H1 (cell line): ENCODE measurements at regions not wholly inside any gene's neighbourhood (a gene's known extent, or its start where the extent isn't known, plus 50 kb on each side); places are given as distances from the start of the nearest gene placed in this dataset.

Source experiments
- CEBPB ChIP-seq: IDR thresholded peaks from 2 replicates; pipeline ENCODE4 v1.6.1; 2012; ENCODE audit warnings: low read depth, low read length
- CTCF ChIP-seq, 3 experiments: IDR thresholded peaks; 1 replicate in 2 of 3; 2 replicates in 1 of 3; pipeline versions ENCODE4 v1.5.1 to v1.6.1; 2011; ENCODE audit warnings: low read length in 3 of 3, mild to moderate bottlenecking in 3 of 3, inconsistent platforms in 2 of 3, low read depth in 1 of 3, moderate library complexity in 1 of 3; ENCODE audit not compliant: insufficient read depth in 1 of 3; ENCODE audit errors: control extremely low read depth in 1 of 3
- EP300 ChIP-seq, 2 experiments: IDR thresholded peaks; 1 replicate in 1 of 2; 2 replicates in 1 of 2; pipeline ENCODE4 v1.6.1; 2011 to 2012; ENCODE audit warnings: low read depth in 2 of 2, low read length in 2 of 2, mild to moderate bottlenecking in 2 of 2, borderline replicate concordance in 1 of 2, inconsistent platforms in 1 of 2, moderate library complexity in 1 of 2
- KDM1A ChIP-seq: fragments of 200-600, 300-600 bp; sonication (generic); IDR thresholded peaks from 2 replicates; pipeline ENCODE4 v1.7.1; 2016; ENCODE audit warnings: mild to moderate bottlenecking, low read length, borderline replicate concordance
- RAD21 ChIP-seq, 2 experiments: IDR thresholded peaks in 1 of 2; conservative IDR thresholded peaks in 1 of 2; 2 replicates each; pipeline ENCODE4 v1.6.1; 2011; ENCODE audit warnings: low read depth in 2 of 2, low read length in 2 of 2, improper control_type of control experiment in 1 of 2, inconsistent platforms in 1 of 2, mild to moderate bottlenecking in 1 of 2, moderate library complexity in 1 of 2
- RXRA ChIP-seq: IDR thresholded peaks from 2 replicates; pipeline ENCODE4 v1.6.1; 2011; ENCODE audit warnings: low read depth, mild to moderate bottlenecking, low read length, moderate library complexity; ENCODE audit not compliant: insufficient read depth

GRCh38 chr12:92077530-92077929, 68.1 kb downstream of the BTG1 start:
- TF ChIP-seq KDM1A, result no peak
- TF ChIP-seq RXRA, result no peak
- TF ChIP-seq RAD21 (IDR thresholded peaks at IDR 0.05 in 1 of 2, conservative IDR thresholded peaks at IDR 0.05 in 1 of 2; ENCODE audit: low read depth in 2 of 2, low read length in 2 of 2), result no peak
- no peak for TF ChIP-seq CEBPB
- no peak for TF ChIP-seq EP300 (IDR thresholded peaks at IDR 0.05; ENCODE audit: borderline replicate concordance in 1 of 2, low read depth in 2 of 2, low read length in 2 of 2)
- TF ChIP-seq CTCF (IDR thresholded peaks at IDR 0.05; ENCODE audit: control extremely low read depth in 1 of 3, insufficient read depth in 1 of 3, low read depth in 1 of 3, low read length in 3 of 3), result no peak
